Astrocyte (in vitro differentiated cells and primary cell): ENCODE measurements at regions not wholly inside any gene's neighbourhood (a gene's known extent, or its start where the extent isn't known, plus 50 kb on each side); places are given as distances from the start of the nearest gene placed in this dataset.

Source experiments
- DNase-seq: peaks from one replicate; pipeline ENCODE4 v3.0.0-alpha.2; 2010; ENCODE audit warnings: low read depth
- FAIRE-seq: peaks from 2 replicates; lab custom pipeline; 2011; peaks lifted over from hg19 to GRCh38; lab: Jason Lieb, UNC
- H2AFZ ChIP-seq: 2 replicates; pipeline ENCODE4 v1.6.0; 2012; ENCODE audit warnings: low read depth, low read length, inconsistent platforms
- H3K27ac ChIP-seq: 2 replicates; pipeline ENCODE4 v1.5.1; 2011; ENCODE audit warnings: low read depth, low read length, inconsistent platforms
- H3K27me3 ChIP-seq: 2 replicates; pipeline ENCODE4 v1.6.0; 2011; ENCODE audit warnings: low read length, inconsistent platforms; ENCODE audit not compliant: insufficient read depth
- H3K36me3 ChIP-seq: 2 replicates; pipeline ENCODE4 v1.5.1; 2011; ENCODE audit warnings: low read length, inconsistent platforms; ENCODE audit not compliant: insufficient read depth
- H3K4me1 ChIP-seq: 2 replicates; pipeline ENCODE4 v1.5.1; 2011; ENCODE audit warnings: low read length, inconsistent platforms; ENCODE audit not compliant: insufficient read depth
- H3K4me2 ChIP-seq: 2 replicates; pipeline ENCODE4 v1.6.0; 2012; ENCODE audit warnings: low read length, inconsistent platforms
- H3K4me3 ChIP-seq: 2 replicates; pipeline ENCODE4 v1.5.1; 2011; ENCODE audit warnings: low read depth, mild to moderate bottlenecking, low read length, inconsistent platforms; ENCODE audit not compliant: insufficient read depth
- H3K79me2 ChIP-seq: 2 replicates; pipeline ENCODE4 v1.6.0; 2012; ENCODE audit warnings: mild to moderate bottlenecking, low read length, inconsistent platforms; ENCODE audit not compliant: insufficient read depth
- H3K9ac ChIP-seq: 2 replicates; pipeline ENCODE4 v1.6.0; 2012; ENCODE audit warnings: mild to moderate bottlenecking, low read length, inconsistent platforms
- H3K9me3 ChIP-seq: 2 replicates; pipeline ENCODE4 v1.5.1; 2012; ENCODE audit warnings: low read depth, mild to moderate bottlenecking, low read length, inconsistent platforms; ENCODE audit not compliant: insufficient read depth
- H4K20me1 ChIP-seq: 2 replicates; pipeline ENCODE4 v1.6.0; 2012; ENCODE audit warnings: low read length, inconsistent platforms; ENCODE audit not compliant: insufficient read depth
- H3K27ac Mint-ChIP-seq: one replicate; pipeline ENCODE4 v1.8.0; 2021; ENCODE audit warnings: mild to moderate bottlenecking, mixed read lengths; ENCODE audit not compliant: unreplicated experiment
- H3K27me3 Mint-ChIP-seq: one replicate; pipeline ENCODE4 v1.8.0; 2021; ENCODE audit warnings: low read depth, mixed read lengths; ENCODE audit not compliant: unreplicated experiment
- H3K36me3 Mint-ChIP-seq: one replicate; pipeline ENCODE4 v1.8.0; 2021; ENCODE audit warnings: low read depth, mixed read lengths; ENCODE audit not compliant: unreplicated experiment
- H3K4me1 Mint-ChIP-seq: one replicate; pipeline ENCODE4 v1.8.0; 2021; ENCODE audit warnings: low read depth, mixed read lengths; ENCODE audit not compliant: unreplicated experiment
- H3K4me3 Mint-ChIP-seq: one replicate; pipeline ENCODE4 v1.8.0; 2021; ENCODE audit warnings: mild to moderate bottlenecking, moderate library complexity, mixed read lengths; ENCODE audit not compliant: unreplicated experiment
- H3K9me3 Mint-ChIP-seq: one replicate; pipeline ENCODE4 v1.8.0; 2021; ENCODE audit warnings: mild to moderate bottlenecking, mixed read lengths; ENCODE audit not compliant: unreplicated experiment
- EZH2 ChIP-seq: IDR thresholded peaks from 2 replicates; pipeline ENCODE4 v1.6.1; 2012; ENCODE audit warnings: mild to moderate bottlenecking, low read length, inconsistent platforms; ENCODE audit not compliant: insufficient read depth
- TF ChIP-seq, protein P1 (sequence below): IDR thresholded peaks from 2 replicates; pipeline ENCODE4 v1.5.1; 2011; ENCODE audit warnings: low read depth, mild to moderate bottlenecking, inconsistent platforms, low read length, moderate library complexity; ENCODE audit not compliant: insufficient read depth

DNA sequence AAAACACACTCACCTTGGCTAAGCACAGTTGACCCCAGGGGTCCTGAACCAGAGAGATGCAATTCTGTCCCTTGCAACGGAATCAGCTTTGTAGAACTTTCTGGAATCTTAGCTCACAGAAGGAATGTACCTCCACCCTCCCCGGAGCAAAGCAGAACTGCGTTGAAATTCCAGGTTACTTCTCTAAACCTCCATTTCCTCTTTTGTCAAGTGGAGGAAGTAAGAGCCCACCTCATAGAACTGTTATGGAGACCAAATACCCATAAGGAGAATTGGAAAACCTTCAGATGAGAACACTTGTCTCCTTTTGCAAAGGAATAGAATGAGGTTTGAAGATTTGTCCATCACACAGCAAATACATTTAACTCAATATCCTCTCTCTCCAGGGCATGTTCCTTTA is 86.6 kb upstream of the RBBP6 start:
- TF ChIP-seq EZH2: no peak
- TF ChIP-seq, protein P1, sequence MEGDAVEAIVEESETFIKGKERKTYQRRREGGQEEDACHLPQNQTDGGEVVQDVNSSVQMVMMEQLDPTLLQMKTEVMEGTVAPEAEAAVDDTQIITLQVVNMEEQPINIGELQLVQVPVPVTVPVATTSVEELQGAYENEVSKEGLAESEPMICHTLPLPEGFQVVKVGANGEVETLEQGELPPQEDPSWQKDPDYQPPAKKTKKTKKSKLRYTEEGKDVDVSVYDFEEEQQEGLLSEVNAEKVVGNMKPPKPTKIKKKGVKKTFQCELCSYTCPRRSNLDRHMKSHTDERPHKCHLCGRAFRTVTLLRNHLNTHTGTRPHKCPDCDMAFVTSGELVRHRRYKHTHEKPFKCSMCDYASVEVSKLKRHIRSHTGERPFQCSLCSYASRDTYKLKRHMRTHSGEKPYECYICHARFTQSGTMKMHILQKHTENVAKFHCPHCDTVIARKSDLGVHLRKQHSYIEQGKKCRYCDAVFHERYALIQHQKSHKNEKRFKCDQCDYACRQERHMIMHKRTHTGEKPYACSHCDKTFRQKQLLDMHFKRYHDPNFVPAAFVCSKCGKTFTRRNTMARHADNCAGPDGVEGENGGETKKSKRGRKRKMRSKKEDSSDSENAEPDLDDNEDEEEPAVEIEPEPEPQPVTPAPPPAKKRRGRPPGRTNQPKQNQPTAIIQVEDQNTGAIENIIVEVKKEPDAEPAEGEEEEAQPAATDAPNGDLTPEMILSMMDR: no peak
- no peak for FAIRE-seq

GRCh38 chr16:24463196-24463945 is 76.0 kb upstream of the RBBP6 start:
- no peaks in the 10 kb centered on the region for H3K4me1 ChIP-seq
- H3K4me3 Mint-ChIP-seq: no peak overlapping the region
- no peak for TF ChIP-seq EZH2
- DNase-seq (no peak), FAIRE-seq (no peak)
- no peak overlapping the region for H3K4me2 ChIP-seq
- no peaks in the 10 kb centered on the region for H3K27me3 ChIP-seq
- H3K4me1 Mint-ChIP-seq: no peaks in the 10 kb centered on the region
- H3K9me3 ChIP-seq: no peaks in the 10 kb centered on the region
- H3K9me3 Mint-ChIP-seq: peaks cover 14% of the 10 kb centered on the region
- H3K27ac Mint-ChIP-seq: no peak overlapping the region
- H3K27me3 Mint-ChIP-seq: no peaks in the 10 kb centered on the region
- H4K20me1 ChIP-seq: no peaks in the 10 kb centered on the region
- H2AFZ ChIP-seq: no peak overlapping the region
- no peaks in the 10 kb centered on the region for H3K36me3 Mint-ChIP-seq
- no peaks in the 10 kb centered on the region for H3K36me3 ChIP-seq
- H3K9ac ChIP-seq: no peak overlapping the region
- H3K79me2 ChIP-seq: no peaks in the 10 kb centered on the region
- no peak overlapping the region for H3K4me3 ChIP-seq
- no peak overlapping the region for H3K27ac ChIP-seq

More for the DNA sequence above, 86.6 kb upstream of the RBBP6 start:
- Histone ChIP-seq H4K20me1 (no peaks in the 10 kb centered on the region), H3K27me3 (no peaks in the 10 kb centered on the region), H3K4me1 (no peaks in the 10 kb centered on the region), H3K4me2 (no peak overlapping the region), H3K79me2 (no peaks in the 10 kb centered on the region), H3K4me3 (no peak overlapping the region), H3K27ac (no peak overlapping the region), H3K9ac (no peak overlapping the region), H3K36me3 (no peaks in the 10 kb centered on the region), H2AFZ (no peak overlapping the region), H3K9me3 (no peaks in the 10 kb centered on the region)
- Mint-ChIP-seq H3K4me3 (no peak overlapping the region), H3K36me3 (no peaks in the 10 kb centered on the region), H3K9me3 (no peaks in the 10 kb centered on the region), H3K27me3 (peaks cover 6% of the 10 kb centered on the region), H3K4me1 (no peaks in the 10 kb centered on the region), H3K27ac (no peak overlapping the region)
- no peak for DNase-seq

DNA sequence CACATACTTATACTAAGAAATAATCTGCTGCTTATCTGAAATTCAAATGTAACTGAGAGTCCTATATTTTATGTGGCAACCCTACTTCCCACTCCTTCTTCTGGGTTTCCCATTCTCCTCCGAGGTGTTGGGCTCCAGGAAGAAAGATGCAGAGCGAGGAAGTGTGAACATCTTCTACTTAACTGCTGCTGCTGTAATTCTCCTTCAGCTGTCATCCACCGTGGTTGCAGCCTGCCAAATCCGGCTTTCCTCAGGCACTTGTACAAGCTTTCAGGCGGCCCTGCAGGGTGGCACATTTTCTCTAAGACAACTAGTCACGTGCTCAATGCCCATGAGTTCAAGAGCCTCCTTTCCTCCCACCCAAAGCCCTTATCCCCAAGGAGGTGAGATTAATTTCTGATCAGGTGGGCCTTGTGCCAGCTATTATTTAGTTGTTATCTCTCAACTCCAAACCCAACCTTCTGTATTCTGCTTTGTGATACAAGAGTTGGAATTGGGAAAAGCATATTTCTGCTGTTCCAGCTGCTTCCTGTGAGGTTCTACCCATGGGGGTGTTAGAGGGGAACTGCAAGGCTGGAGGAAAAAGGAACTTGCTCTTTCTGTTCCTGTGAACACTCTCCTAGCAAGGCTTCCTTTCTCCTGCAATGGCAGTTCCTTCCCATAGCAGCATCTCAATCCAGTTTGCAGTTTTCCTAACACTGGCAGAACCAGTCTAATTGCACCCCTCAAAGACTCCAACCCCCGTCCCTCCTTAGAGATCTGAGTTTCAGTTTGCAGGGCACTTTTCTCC is 67.6 kb upstream of the RBBP6 start:
- H3K9me3 Mint-ChIP-seq: peaks cover 9% of the 10 kb centered on the region
- no peaks in the 10 kb centered on the region for H3K36me3 Mint-ChIP-seq
- Histone ChIP-seq H3K4me3 (no peak overlapping the region), H3K9ac (no peak overlapping the region), H3K36me3 (no peaks in the 10 kb centered on the region), H3K79me2 (no peaks in the 10 kb centered on the region), H3K9me3 (no peaks in the 10 kb centered on the region), H3K27ac (no peak overlapping the region), H3K4me2 (no peak overlapping the region), H3K4me1 (no peaks in the 10 kb centered on the region), H4K20me1 (no peaks in the 10 kb centered on the region), H2AFZ (no peak overlapping the region), H3K27me3 (no peaks in the 10 kb centered on the region)
- no peak for FAIRE-seq
- H3K27ac Mint-ChIP-seq: no peak overlapping the region
- TF ChIP-seq, protein P1: no peak
- no peak for TF ChIP-seq EZH2
- no peak for DNase-seq
- H3K27me3 Mint-ChIP-seq: peaks cover 10% of the 10 kb centered on the region
- no peak overlapping the region for H3K4me3 Mint-ChIP-seq
- H3K4me1 Mint-ChIP-seq: peaks cover 6% of the 10 kb centered on the region
